HEK293 (cell line): ENCODE measurements at regions not wholly inside any gene's neighbourhood (a gene's known extent, or its start where the extent isn't known, plus 50 kb on each side); places are given as distances from the start of the nearest gene placed in this dataset.
"Not testable (repeated sequence)": the region's sequence is repeated elsewhere in the genome, so short reads cannot be mapped to it uniquely, and the experiment has no call there.

Experiments used
- CTCF ChIA-PET: fragments of 350-600 bp; formaldehyde crosslinking; extraction: SDS; loops from one replicate; lab custom pipeline; 2021; ENCODE audit warnings: antibody characterized with exemption; lab: Yijun Ruan, JAX
- POLR2A ChIA-PET: fragments of 300-600 bp; formaldehyde crosslinking; extraction: SDS; loops from one replicate; lab custom pipeline; 2020; ENCODE audit warnings: antibody characterized with exemption, inconsistent platforms; lab: Yijun Ruan, JAX
- H3K27ac ChIP-seq: fragments of 200-500 bp; sonication (Bioruptor generic); 2 replicates; pipeline ENCODE4 v1.5.1; 2014; ENCODE audit warnings: low read depth, low read length, control low read depth, inconsistent platforms; ENCODE audit errors: extremely low read depth
- H3K36me3 ChIP-seq, 2 experiments: fragments of 200-500 bp in 1 of 2; sonication (Bioruptor generic) in 1 of 2; 1 replicate in 1 of 2; 2 replicates in 1 of 2; pipeline ENCODE4 v1.5.1; 2014 to 2017; ENCODE audit warnings: inconsistent platforms in 2 of 2, low read length in 2 of 2; ENCODE audit not compliant: control insufficient read depth in 2 of 2, insufficient read depth in 1 of 2
- H3K4me1 ChIP-seq: fragments of 200-500 bp; sonication (Bioruptor generic); 2 replicates; pipeline ENCODE4 v1.5.1; 2014; ENCODE audit warnings: mild to moderate bottlenecking, low read length, inconsistent platforms; ENCODE audit not compliant: control insufficient read depth, insufficient read depth
- H3K4me3 ChIP-seq: 2 replicates; pipeline ENCODE4 v1.5.1; 2011; ENCODE audit warnings: low read depth, mild to moderate bottlenecking, control low read depth, low read length, moderate library complexity
- H3K9me3 ChIP-seq: fragments of 200-500 bp; sonication (Bioruptor generic); 2 replicates; pipeline ENCODE4 v1.5.1; 2014; ENCODE audit warnings: low read depth, low read length, inconsistent platforms; ENCODE audit not compliant: control insufficient read depth, insufficient read depth
- GLI4 ChIP-seq: fragments of 450-650 bp; formaldehyde crosslinking; IDR thresholded peaks from 2 replicates; pipeline ENCODE4 v1.5.1; 2016; ENCODE audit warnings: missing biosample characterization, missing genetic modification characterization
- HOXC10 ChIP-seq: sonication (generic); formaldehyde crosslinking; IDR thresholded peaks from 2 replicates; pipeline ENCODE4 v1.8.1; 2023; ENCODE audit warnings: mild to moderate bottlenecking, missing genetic modification reagents
- KLF10 ChIP-seq: fragments of 450-650 bp; IDR thresholded peaks from 2 replicates; pipeline ENCODE4 v1.5.1; 2018; ENCODE audit warnings: missing biosample characterization, mild to moderate bottlenecking, missing genetic modification characterization
- SCRT1 ChIP-seq: fragments of 450-650 bp; formaldehyde crosslinking; IDR thresholded peaks from 2 replicates; pipeline ENCODE4 v1.5.1; 2016; ENCODE audit warnings: missing biosample characterization, missing genetic modification characterization, borderline replicate concordance
- SCRT2 ChIP-seq: fragments of 450-650 bp; formaldehyde crosslinking; IDR thresholded peaks from 2 replicates; pipeline ENCODE4 v1.5.1; 2016; ENCODE audit warnings: missing biosample characterization, missing genetic modification characterization
- SP3 ChIP-seq: fragments of 450-650 bp; formaldehyde crosslinking; IDR thresholded peaks from 2 replicates; pipeline ENCODE4 v1.5.1; 2016; ENCODE audit warnings: missing biosample characterization, missing genetic modification characterization
- ZNF146 ChIP-seq: fragments of 450-650 bp; formaldehyde crosslinking; IDR thresholded peaks from 2 replicates; pipeline ENCODE4 v1.5.1; 2016; ENCODE audit warnings: missing biosample characterization, missing genetic modification characterization
- ZNF175 ChIP-seq: fragments of 450-650 bp; formaldehyde crosslinking; IDR thresholded peaks from 2 replicates; pipeline ENCODE4 v1.5.1; 2016; ENCODE audit warnings: missing biosample characterization, missing genetic modification characterization
- ZNF221 ChIP-seq: fragments of 450-650 bp; formaldehyde crosslinking; IDR thresholded peaks from 2 replicates; pipeline ENCODE4 v1.5.1; 2017; ENCODE audit warnings: missing biosample characterization, missing genetic modification characterization, borderline replicate concordance
- ZNF404 ChIP-seq: fragments of 450-650 bp; formaldehyde crosslinking; IDR thresholded peaks from 2 replicates; pipeline ENCODE4 v1.5.1; 2017; ENCODE audit warnings: missing biosample characterization, missing genetic modification characterization
- ZNF501 ChIP-seq: fragments of 450-650 bp; formaldehyde crosslinking; IDR thresholded peaks from 2 replicates; pipeline ENCODE4 v1.5.1; 2016; ENCODE audit warnings: missing biosample characterization, missing genetic modification characterization
- ZNF521 ChIP-seq: fragments of 450-650 bp; formaldehyde crosslinking; IDR thresholded peaks from 2 replicates; pipeline ENCODE4 v1.5.1; 2017; ENCODE audit warnings: missing biosample characterization, mild to moderate bottlenecking, missing genetic modification characterization
- ZNF654 ChIP-seq: fragments of 450-650 bp; formaldehyde crosslinking; IDR thresholded peaks from 2 replicates; pipeline ENCODE4 v1.5.1; 2016; ENCODE audit warnings: low read depth, missing biosample characterization, missing genetic modification characterization
- ZNF792 ChIP-seq: fragments of 450-650 bp; formaldehyde crosslinking; IDR thresholded peaks from 2 replicates; pipeline ENCODE4 v1.5.1; 2016; ENCODE audit warnings: missing biosample characterization, missing genetic modification characterization
- TF ChIP-seq, protein P1 (sequence below): fragments of 450-650 bp; formaldehyde crosslinking; IDR thresholded peaks from 2 replicates; pipeline ENCODE4 v1.5.1; 2017; ENCODE audit warnings: missing biosample characterization, missing genetic modification characterization
- TF ChIP-seq, protein P2 (sequence below): fragments of 450-650 bp; formaldehyde crosslinking; IDR thresholded peaks from 2 replicates; pipeline ENCODE4 v1.5.1; 2016; ENCODE audit warnings: missing biosample characterization, missing genetic modification characterization
- TF ChIP-seq, protein P3 (sequence below): fragments of 450-650 bp; formaldehyde crosslinking; conservative IDR thresholded peaks from 2 replicates; pipeline ENCODE4 v1.5.1; 2016; ENCODE audit warnings: low read depth, missing biosample characterization, missing genetic modification characterization
- TF ChIP-seq, protein P4 (sequence below): fragments of 450-650 bp; formaldehyde crosslinking; IDR thresholded peaks from 2 replicates; pipeline ENCODE4 v1.5.1; 2016; ENCODE audit warnings: missing biosample characterization, missing genetic modification characterization
- TF ChIP-seq, protein P5 (sequence below): fragments of 450-650 bp; formaldehyde crosslinking; IDR thresholded peaks from 2 replicates; pipeline ENCODE4 v1.5.1; 2016; ENCODE audit warnings: missing biosample characterization, missing genetic modification characterization

DNA sequence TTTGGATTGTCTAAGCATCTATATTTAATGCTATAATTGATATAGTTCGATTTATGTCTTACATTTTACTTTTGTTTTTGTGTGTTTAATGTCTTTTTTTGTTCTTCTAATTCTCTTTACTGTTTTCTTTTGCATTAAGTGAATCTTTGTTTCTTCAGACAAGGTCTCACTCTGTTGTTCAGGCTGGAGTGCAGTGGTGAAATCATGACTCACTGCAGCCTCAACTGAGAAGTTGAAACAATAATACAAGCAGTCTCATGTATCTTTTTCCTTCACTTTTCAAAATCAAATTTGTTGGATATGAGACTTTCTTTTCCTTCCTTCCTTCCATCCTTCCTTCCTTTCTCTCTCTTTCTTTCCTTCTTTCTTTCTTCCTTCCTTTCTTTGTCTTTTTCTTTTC lies 1401.6 kb downstream of the ADGRL3 start (continued):
- TF ChIP-seq, protein P1, sequence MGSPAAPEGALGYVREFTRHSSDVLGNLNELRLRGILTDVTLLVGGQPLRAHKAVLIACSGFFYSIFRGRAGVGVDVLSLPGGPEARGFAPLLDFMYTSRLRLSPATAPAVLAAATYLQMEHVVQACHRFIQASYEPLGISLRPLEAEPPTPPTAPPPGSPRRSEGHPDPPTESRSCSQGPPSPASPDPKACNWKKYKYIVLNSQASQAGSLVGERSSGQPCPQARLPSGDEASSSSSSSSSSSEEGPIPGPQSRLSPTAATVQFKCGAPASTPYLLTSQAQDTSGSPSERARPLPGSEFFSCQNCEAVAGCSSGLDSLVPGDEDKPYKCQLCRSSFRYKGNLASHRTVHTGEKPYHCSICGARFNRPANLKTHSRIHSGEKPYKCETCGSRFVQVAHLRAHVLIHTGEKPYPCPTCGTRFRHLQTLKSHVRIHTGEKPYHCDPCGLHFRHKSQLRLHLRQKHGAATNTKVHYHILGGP (tag by site-specific recombination), result no peak
- TF ChIP-seq ZNF175 (tag by site-specific recombination), result no peak
- TF ChIP-seq SP3, result no peak
- TF ChIP-seq SCRT2 (tag by site-specific recombination), result no peak
- no peak for TF ChIP-seq ZNF221 (tag by site-specific recombination)
- TF ChIP-seq ZNF404 (tag by site-specific recombination), result no peak
- TF ChIP-seq ZNF501 (tag by site-specific recombination), result no peak

DNA sequence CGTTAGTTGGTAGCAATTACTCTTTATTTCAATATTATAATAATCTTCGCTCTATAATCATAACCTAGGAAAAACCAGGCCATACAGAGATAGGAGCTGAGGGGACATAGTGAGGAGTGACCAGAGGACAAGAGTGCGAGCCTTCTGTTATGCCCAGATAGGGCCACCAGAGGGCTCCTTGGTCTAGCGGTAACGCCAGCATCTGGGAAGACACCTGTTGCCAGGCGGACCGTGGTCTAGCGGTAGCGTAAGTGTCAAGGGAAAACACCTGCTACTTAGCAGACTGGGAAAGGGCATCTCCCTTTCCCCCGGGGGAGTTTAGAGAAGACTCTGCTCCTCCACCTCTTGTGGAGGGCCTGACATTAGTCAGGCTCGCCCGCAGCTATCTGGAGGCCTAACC lies 1395.1 kb downstream of the ADGRL3 start:
- CTCF ChIA-PET, H3K4me3 ChIP-seq, POLR2A ChIA-PET: not testable (repeated sequence)

DNA sequence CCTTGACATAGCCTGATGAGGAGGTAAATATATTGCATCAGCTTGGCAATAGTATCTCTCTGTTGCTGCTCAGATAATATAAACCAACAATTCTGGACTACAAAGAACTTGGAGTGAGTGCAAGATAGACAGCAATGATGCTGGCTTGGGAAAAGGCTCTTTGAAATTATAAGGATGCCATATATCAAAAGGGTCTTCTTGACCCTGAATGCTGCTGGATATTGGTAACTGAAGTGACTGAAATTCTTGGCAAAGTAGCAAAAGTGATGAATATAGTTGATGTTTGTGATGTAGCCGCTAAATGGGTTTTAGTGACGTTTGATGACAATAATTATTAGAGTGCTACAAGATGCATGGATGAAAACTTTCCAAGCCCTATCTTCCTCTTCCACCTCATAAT lies 1391.6 kb downstream of the ADGRL3 start:
- no peaks in the 10 kb centered on the region for H3K36me3 ChIP-seq
- POLR2A ChIA-PET, result no interaction called here
- CTCF ChIA-PET, result no interaction called here
- no peaks in the 10 kb centered on the region for H3K4me1 ChIP-seq
- no peak overlapping the region for H3K4me3 ChIP-seq
- no peak overlapping the region for H3K27ac ChIP-seq
- no peak for TF ChIP-seq HOXC10 (CRISPR knock-in tag)
- no peak for TF ChIP-seq ZNF146 (tag by site-specific recombination)
- TF ChIP-seq ZNF521, result no peak
- no peak for TF ChIP-seq KLF10 (tag by site-specific recombination)
- TF ChIP-seq, protein P2, sequence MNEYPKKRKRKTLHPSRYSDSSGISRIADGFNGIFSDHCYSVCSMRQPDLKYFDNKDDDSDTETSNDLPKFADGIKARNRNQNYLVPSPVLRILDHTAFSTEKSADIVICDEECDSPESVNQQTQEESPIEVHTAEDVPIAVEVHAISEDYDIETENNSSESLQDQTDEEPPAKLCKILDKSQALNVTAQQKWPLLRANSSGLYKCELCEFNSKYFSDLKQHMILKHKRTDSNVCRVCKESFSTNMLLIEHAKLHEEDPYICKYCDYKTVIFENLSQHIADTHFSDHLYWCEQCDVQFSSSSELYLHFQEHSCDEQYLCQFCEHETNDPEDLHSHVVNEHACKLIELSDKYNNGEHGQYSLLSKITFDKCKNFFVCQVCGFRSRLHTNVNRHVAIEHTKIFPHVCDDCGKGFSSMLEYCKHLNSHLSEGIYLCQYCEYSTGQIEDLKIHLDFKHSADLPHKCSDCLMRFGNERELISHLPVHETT, result no peak
- no peak for TF ChIP-seq ZNF792
- TF ChIP-seq, protein P3, sequence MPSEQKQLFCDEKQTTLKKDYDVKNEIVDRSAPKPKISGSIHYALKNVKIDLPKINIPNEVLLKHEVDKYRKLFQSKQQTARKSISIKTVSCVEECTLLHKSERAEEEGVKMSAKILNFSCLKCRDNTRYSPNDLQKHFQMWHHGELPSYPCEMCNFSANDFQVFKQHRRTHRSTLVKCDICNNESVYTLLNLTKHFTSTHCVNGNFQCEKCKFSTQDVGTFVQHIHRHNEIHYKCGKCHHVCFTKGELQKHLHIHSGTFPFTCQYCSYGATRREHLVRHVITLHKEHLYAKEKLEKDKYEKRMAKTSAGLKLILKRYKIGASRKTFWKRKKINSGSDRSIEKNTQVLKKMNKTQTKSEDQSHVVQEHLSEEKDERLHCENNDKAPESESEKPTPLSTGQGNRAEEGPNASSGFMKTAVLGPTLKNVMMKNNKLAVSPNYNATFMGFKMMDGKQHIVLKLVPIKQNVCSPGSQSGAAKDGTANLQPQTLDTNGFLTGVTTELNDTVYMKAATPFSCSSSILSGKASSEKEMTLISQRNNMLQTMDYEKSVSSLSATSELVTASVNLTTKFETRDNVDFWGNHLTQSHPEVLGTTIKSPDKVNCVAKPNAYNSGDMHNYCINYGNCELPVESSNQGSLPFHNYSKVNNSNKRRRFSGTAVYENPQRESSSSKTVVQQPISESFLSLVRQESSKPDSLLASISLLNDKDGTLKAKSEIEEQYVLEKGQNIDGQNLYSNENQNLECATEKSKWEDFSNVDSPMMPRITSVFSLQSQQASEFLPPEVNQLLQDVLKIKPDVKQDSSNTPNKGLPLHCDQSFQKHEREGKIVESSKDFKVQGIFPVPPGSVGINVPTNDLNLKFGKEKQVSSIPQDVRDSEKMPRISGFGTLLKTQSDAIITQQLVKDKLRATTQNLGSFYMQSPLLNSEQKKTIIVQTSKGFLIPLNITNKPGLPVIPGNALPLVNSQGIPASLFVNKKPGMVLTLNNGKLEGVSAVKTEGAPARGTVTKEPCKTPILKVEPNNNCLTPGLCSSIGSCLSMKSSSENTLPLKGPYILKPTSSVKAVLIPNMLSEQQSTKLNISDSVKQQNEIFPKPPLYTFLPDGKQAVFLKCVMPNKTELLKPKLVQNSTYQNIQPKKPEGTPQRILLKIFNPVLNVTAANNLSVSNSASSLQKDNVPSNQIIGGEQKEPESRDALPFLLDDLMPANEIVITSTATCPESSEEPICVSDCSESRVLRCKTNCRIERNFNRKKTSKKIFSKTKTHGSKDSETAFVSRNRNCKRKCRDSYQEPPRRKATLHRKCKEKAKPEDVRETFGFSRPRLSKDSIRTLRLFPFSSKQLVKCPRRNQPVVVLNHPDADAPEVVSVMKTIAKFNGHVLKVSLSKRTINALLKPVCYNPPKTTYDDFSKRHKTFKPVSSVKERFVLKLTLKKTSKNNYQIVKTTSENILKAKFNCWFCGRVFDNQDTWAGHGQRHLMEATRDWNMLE (tag by site-specific recombination), result no peak
- no peak for TF ChIP-seq ZNF175 (tag by site-specific recombination)
- TF ChIP-seq, protein P4, sequence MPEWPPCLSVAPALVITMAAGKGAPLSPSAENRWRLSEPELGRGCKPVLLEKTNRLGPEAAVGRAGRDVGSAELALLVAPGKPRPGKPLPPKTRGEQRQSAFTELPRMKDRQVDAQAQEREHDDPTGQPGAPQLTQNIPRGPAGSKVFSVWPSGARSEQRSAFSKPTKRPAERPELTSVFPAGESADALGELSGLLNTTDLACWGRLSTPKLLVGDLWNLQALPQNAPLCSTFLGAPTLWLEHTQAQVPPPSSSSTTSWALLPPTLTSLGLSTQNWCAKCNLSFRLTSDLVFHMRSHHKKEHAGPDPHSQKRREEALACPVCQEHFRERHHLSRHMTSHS, result no peak
- TF ChIP-seq GLI4, result no peak
- TF ChIP-seq, protein P5, sequence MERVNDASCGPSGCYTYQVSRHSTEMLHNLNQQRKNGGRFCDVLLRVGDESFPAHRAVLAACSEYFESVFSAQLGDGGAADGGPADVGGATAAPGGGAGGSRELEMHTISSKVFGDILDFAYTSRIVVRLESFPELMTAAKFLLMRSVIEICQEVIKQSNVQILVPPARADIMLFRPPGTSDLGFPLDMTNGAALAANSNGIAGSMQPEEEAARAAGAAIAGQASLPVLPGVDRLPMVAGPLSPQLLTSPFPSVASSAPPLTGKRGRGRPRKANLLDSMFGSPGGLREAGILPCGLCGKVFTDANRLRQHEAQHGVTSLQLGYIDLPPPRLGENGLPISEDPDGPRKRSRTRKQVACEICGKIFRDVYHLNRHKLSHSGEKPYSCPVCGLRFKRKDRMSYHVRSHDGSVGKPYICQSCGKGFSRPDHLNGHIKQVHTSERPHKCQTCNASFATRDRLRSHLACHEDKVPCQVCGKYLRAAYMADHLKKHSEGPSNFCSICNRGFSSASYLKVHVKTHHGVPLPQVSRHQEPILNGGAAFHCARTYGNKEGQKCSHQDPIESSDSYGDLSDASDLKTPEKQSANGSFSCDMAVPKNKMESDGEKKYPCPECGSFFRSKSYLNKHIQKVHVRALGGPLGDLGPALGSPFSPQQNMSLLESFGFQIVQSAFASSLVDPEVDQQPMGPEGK, result no peak
- H3K9me3 ChIP-seq, result no peaks in the 10 kb centered on the region

More for the DNA sequence above, 1395.1 kb downstream of the ADGRL3 start:
- not testable (repeated sequence) for H3K9me3 ChIP-seq, H3K36me3 ChIP-seq, H3K27ac ChIP-seq, H3K4me1 ChIP-seq
- TF ChIP-seq SCRT2 (tag by site-specific recombination) (peak; percentile 95), SCRT1 (tag by site-specific recombination) (peak; percentile 58; the same call in 1 of the 2 replicates), ZNF654 (peak; percentile 39)
